ENCODE measurements at regions not wholly inside any gene's neighbourhood (a gene's known extent, or its start where the extent isn't known, plus 50 kb on each side); places are given as distances from the start of the nearest gene placed in this dataset.

- DNase-seq (ENCODE audit: low spot score), result no peak
Observed at GRCh38 chr2:16243411-16243996, 303.2 kb downstream of the MYCN start.

DNA sequence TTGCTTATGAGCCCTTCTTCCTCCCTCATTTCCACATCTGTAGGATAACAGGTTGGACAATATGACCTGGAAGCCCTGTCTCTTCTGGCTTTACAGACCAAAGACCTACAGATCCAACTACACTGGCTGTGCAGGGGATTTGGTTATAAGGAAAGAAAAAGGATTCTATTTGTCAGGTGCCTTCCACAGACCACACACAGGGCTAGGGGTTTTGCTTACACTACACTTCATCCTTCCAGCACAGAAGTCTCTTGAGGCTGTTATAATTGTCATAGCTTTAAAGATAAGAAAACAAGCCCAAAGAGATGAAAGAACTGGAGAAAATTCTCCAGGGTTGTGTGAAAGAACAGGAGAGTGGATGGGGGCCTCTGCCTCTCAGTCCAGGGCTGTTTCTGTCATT, 302.6 kb downstream of the MYCN start:
- DNase-seq (ENCODE audit: low spot score), result no peak

DNA sequence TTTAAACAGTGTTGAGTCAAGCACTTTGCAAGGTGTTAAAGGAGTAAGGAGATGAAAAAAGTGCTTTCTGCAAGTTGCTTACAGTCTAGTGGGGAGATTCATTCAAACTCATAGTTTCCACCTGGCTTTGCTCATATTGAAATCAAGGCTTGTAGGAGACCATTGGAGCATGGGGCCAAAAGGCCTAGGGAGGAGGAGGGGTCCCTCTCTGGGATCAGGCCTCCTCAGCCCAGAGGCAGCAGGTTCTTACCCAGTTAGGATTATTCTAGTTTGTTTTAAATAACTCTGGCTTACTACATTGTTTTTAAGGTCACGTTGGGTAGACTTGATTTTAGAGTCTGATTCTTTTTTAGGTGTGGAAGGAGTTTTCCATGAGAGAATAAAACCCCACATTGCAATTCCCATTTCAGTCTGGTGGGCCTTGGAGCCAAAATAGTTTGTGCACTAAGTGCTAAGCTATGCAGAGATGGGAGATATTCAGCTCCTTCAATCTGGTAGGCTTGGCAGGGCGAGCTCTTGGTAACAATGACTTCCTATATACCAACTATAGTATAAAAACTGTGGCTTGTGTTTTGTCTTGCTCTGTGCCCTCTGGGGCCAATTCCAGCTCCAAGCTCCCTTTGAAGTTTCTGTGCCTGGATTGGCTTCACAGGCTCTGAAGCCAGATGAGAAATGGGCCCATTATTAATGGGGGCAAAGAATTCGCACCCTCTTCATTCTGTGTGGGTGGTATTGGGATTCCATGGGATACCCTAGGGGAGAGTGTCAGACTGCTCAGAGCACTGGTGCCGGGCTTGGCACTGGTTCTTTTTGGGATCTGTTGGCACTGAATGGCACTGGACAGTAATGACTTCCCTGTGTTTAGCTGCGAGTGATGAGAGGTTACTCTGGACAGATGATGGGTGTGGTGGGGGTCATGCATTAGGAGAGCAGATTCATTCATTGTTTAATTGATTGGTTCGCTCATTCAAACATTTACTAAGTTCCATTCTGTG, 301.1 kb downstream of the MYCN start:
- DNase-seq (ENCODE audit: low spot score), result no peak

- DNase-seq (ENCODE audit: low spot score), result peak; percentile 9
Observed at GRCh38 chr2:16240402-16240801, 300.1 kb downstream of the MYCN start.

GRCh38 chr2:16239296-16239850, 299.0 kb downstream of the MYCN start:
- DNase-seq (ENCODE audit: low spot score), result peak; percentile 12

DNA sequence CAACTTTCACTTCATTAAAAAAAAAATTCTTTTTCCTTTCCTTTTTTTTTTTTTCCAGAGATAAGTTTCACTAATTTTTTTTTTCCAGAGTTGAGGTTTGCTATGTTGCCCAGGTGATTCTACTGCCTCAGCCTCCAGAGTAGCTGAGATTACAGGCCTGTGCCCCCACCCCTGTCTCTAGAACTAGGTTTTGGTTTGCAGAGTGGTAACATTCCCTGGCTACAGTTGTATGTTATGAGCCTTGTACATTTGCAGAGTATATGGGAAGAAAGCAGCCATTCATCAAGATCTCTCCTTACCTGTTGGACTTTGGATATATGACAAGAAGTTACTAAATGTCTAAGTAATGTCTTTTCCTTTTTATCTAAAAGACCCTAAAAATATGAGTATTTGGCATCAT, 298.4 kb downstream of the MYCN start:
- DNase-seq (ENCODE audit: low spot score), result no peak

- DNase-seq (ENCODE audit: low spot score), result peak; percentile 5
Observed at GRCh38 chr2:16238001-16238761, 297.8 kb downstream of the MYCN start.

DNA sequence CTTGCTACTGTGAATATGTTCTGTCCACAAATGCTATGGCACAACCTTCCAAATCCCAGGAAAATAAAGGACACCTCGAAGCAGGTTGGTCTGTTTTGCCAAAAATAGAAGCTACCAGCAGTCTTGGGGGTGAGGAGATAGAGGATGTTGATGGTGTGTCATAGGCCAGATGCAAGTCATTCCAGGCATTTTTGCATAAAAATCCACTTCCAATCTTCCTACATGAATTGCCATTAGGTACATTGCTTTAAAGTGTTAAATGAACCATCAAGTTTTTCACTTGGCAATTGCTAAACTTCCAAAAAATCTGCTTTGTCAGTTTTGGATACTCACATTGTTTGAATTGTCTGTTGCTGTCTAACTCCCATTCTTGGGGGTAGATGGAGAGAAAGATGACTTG, 295.4 kb downstream of the MYCN start:
- DNase-seq (ENCODE audit: low spot score), result no peak

- peak; percentile 27 for DNase-seq (ENCODE audit: low spot score)
Observed at GRCh38 chr2:16235291-16235690, 294.9 kb downstream of the MYCN start.

DNA sequence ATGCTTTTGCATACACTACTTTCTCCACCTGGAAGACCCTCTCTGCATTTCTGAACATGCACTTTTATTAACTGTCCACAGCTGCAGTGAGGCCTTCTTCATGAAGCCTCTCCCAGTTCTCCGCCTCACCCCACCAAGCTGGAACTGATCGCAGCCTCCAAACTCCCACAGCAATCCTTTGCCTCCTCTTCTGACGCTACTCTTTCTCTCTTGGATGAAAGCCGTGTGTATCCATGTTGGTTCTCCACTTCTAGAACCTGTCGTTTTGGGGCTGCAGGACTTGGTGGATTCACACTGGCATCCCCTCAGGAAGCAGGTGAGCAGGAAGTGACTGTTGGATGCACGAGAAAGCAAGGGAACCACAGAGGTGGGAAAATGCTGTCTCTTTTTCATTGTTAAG, 288.6 kb downstream of the MYCN start:
- no peak for DNase-seq (ENCODE audit: low spot score)

DNA sequence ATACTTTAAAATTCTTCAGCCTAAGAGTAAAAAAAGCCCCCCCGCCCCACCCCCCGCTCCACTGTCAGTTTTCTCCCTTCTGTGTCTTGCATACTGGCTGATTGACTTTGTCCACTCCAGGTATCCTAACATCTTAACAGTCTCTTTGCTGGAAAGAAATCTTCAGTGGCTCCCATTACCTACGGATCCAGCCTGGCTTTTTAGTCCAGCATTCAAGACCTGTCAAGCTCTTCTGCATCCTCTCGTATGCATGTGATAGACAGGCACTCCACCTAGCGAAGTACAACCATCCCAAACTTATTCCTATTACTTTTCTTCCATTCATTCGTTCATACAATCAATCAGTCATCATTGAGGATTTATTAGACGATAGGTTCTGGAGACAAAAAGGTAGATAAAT, 288.1 kb downstream of the MYCN start:
- no peak for DNase-seq (ENCODE audit: low spot score)

DNA sequence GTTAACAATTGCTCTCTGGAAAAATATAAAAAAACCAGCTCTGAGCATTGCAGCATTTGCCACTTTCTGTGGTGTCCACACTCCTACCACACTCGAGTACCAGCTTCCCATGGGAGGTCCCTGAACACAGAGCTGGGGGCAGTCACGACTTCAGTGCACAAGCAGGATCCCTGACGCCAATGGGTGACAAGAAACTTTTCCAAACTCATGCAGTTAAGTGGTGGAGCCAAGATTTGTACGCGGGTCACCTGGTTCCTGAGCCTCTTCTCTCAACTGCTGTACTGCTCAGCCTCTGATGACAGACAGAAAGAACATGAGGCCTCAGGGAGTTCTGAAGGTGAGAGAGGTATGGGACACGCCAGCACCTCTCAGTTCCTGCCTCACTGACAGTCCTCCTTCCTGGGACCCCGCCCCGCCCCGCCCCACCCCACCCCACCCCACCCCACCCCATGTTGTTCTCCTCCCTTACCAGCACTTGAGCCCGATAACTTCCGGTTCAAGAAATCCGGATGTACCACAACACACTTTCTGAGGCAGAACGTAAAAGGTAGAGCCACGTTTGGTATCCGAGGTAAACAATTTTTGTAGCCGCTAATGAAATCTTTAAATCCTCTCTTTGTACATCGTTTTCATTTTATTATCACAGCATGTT, 287.6 kb downstream of the MYCN start:
- DNase-seq (ENCODE audit: low spot score), result no peak

DNA sequence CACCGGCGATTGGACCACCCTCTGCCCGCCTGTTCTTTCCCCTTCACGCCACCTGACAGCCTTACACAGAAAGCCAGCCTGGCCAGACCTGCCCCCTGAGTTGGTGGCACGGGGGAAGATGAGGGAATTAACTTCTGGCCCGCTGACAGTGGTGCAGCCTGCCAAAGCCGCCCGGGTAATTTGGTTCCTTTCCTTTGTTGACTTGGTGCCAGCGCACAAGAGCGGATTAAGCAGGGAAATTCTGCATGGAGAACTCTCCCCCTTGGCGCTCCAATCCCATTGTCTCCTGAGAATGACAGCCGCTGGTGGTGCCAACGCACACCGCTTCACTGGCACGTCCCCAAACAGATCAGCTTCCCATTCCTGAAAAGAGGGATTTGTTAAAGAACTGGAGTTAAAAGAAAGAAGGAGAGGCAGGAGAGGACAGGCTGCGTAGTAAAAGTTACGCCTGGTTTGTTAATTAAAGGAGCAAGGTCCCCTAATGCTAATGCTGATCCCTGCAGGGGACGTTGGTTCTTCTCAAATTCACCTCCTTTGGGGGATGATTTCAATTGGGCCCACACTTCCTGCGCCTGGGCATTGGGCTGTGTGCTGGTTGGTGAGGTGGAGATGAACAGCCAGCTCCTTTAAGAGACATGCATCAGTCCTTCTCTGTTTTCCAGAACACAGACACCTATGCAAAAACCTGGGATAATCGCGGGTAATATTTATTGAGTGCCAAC, 286.8 kb downstream of the MYCN start:
- DNase-seq (ENCODE audit: low spot score), result no peak

DNA sequence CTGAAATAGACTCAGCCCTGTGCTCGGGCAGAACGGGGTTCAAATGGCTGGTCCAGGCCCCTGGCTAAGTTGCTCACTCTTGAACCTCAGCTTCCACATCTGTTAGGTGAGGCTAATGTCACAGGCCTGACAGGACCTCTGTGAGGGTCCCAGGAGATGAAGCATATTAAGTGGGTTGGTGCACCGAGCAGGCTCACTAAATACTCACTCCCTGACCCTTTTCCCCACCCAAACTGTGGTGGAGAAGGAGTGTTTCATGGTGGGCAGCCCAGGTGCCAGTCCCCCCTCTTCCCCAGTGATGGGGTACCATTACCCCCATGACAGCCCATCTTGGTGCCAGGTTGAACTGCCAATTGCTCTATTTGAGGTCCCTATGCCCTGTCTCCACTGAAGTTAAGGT, 286.0 kb downstream of the MYCN start:
- no peak for DNase-seq (ENCODE audit: low spot score)

GRCh38 chr2:16225545-16225944, 285.2 kb downstream of the MYCN start:
- no peak for DNase-seq (ENCODE audit: low spot score)

DNA sequence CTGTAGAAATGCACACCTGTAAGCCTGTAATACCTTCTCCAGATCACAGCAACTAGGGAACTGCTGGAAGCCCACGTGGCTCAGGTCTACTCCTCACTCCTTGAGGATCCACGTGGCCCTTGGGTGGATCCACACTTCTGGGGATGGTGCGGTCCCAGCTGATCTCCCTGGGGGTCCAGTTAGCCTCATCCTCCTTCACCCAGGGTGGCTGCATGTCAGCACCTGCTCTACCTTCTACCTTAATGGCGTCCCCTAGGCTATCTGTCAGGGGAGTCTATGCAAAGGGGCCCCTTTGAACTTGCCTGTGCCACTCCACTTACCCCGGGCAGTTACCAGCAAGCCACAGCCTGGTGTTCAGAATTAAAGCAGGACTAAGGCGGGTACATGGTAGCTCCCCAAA, 284.7 kb downstream of the MYCN start:
- DNase-seq (ENCODE audit: low spot score), result no peak

DNA sequence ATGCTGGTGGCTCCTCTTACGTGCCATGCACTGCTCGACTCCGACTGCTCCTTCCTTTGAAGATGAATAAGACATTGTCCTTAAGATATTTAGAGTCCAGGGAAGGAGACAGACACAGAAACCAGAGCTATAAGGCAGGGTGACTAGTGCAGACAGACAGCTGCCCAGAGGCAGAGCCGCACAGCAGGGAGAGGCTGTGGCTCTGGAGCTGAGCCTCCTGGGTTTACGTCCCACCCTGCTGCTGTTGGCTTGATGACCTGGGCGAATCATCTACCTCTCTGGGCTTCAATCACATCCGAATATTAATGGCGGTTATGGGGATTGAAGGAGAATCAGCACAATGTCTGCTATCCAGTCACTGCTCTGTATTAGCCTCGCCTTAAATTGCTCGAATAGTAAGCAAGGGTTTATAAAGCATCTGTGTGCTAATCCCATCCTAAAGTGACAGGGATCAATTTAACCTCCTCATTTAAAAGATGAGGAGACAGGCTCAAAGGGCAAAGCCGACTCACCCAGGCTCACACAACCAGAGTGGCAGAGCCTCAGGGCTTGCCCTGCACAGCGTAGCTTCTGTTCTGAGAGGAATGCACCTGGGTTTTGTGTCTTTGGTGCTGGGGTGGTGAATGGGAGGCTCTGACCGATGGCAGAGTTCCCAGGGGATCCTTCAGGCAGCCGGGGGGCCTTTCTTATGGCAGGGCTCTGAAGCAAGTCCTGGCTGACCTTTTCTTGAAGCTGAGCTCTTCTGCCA, 284.1 kb downstream of the MYCN start:
- DNase-seq (ENCODE audit: low spot score), result no peak

DNA sequence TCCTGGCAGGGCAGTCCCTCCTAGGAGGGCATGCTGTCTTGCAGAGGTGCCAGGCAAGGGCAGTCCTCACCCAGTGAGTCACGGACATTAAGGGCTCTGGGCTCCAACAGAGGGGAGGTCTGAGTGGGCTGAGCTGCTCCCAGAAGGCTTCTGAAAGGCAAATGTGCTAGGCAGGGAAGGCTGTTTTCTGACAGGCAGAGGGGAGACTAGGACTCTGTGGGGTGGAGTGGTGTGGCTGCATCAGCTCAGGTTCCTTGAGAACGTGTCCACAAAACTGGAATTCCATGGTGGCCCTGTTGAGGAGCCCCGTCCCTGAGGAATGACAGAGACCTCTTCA, 283.5 kb downstream of the MYCN start:
- no peak for DNase-seq (ENCODE audit: low spot score)

DNA sequence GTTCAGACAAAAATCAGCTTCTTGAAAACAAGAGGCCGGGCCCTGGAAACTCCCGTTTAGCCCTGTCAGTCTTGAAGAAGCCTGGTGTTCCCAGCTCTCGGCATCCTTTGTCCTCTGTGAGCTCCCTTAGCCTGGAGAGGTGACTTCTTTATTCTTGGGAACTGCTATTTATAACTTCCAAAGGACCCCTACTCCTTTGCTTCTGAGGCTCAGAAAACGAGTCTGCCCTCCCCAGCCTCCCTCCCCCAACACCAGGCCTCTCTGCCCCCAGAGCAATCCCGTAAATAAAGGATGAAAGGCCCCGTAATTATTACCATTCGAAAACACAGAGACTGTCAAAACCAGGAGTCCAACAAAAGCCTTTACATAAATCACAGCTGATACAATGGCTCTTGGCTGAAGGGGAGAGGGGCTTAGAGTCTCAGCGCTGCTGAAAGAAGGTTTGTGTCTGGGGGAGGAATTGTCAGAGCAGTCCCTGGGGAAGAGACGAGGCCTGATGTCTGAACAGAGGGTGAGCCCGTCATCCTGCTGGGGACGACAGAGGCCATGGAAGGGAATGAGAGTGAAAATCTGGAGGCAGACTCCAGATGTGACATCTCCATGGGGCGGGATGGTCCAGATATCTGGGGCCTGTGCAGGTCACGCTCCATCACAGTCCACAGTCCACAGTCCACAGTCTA, 283.0 kb downstream of the MYCN start:
- DNase-seq (ENCODE audit: low spot score), result no peak

- no peak for DNase-seq (ENCODE audit: low spot score)
Observed at GRCh38 chr2:16222326-16222725, 282.0 kb downstream of the MYCN start.

Measured in ureter (tissue), 1 donor.